ENCODE measurements at regions not wholly inside any gene's neighbourhood (a gene's known extent, or its start where the extent isn't known, plus 50 kb on each side); places are given as distances from the start of the nearest gene placed in this dataset.

GRCh38 chr17:14715561-14715960, 414.7 kb downstream of the HS3ST3B1 start:
- DNase-seq: no peak

GRCh38 chr17:14712611-14713021, 411.7 kb downstream of the HS3ST3B1 start:
- no peak for DNase-seq

GRCh38 chr17:14704121-14704520, 403.2 kb downstream of the HS3ST3B1 start:
- no peak for DNase-seq

GRCh38 chr17:14701886-14702285, 401.0 kb downstream of the HS3ST3B1 start:
- DNase-seq: no peak

GRCh38 chr17:14699574-14700185, 398.8 kb downstream of the HS3ST3B1 start:
- DNase-seq: no peak

- DNase-seq: no peak
Measured at GRCh38 chr17:14693382-14693781, 392.5 kb downstream of the HS3ST3B1 start.

- no peak for DNase-seq
Measured at GRCh38 chr17:14690704-14691103, 389.8 kb downstream of the HS3ST3B1 start.

- DNase-seq: no peak
Measured at GRCh38 chr17:14688134-14688533, 387.3 kb downstream of the HS3ST3B1 start.

GRCh38 chr17:14672830-14673229, 371.9 kb downstream of the HS3ST3B1 start:
- no peak for DNase-seq

- DNase-seq: no peak
Measured at GRCh38 chr17:14670861-14671260, 370.0 kb downstream of the HS3ST3B1 start.

- no peak for DNase-seq
Measured at GRCh38 chr17:14664511-14664910, 363.6 kb downstream of the HS3ST3B1 start.

GRCh38 chr17:14641117-14641516, 340.2 kb downstream of the HS3ST3B1 start:
- no peak for DNase-seq

- DNase-seq: no peak
Measured at GRCh38 chr17:14637260-14637659, 336.4 kb downstream of the HS3ST3B1 start.

- no peak for DNase-seq
Measured at GRCh38 chr17:14630621-14631020, 329.7 kb downstream of the HS3ST3B1 start.

- DNase-seq: no peak
Measured at GRCh38 chr17:14630046-14630445, 329.2 kb downstream of the HS3ST3B1 start.

GRCh38 chr17:14622615-14623101, 321.8 kb downstream of the HS3ST3B1 start:
- DNase-seq: no peak

- no peak for DNase-seq
Measured at GRCh38 chr17:14621826-14622614, 321.1 kb downstream of the HS3ST3B1 start.

- DNase-seq: no peak
Measured at GRCh38 chr17:14619821-14620220, 318.9 kb downstream of the HS3ST3B1 start.

- no peak for DNase-seq
Measured at GRCh38 chr17:14616528-14616927, 315.6 kb downstream of the HS3ST3B1 start.

- no peak for DNase-seq
Measured at GRCh38 chr17:14605267-14605599, 304.4 kb downstream of the HS3ST3B1 start.

- no peak for DNase-seq
Measured at GRCh38 chr17:14604591-14605266, 303.8 kb downstream of the HS3ST3B1 start.

GRCh38 chr17:14596224-14596623, 295.3 kb downstream of the HS3ST3B1 start:
- DNase-seq: no peak

GRCh38 chr17:14595656-14596055, 294.8 kb downstream of the HS3ST3B1 start:
- no peak for DNase-seq

GRCh38 chr17:14594690-14595089, 293.8 kb downstream of the HS3ST3B1 start:
- DNase-seq: no peak
